ENCODE measurements at regions not wholly inside any gene's neighbourhood (a gene's known extent, or its start where the extent isn't known, plus 50 kb on each side); places are given as distances from the start of the nearest gene placed in this dataset.

DNA sequence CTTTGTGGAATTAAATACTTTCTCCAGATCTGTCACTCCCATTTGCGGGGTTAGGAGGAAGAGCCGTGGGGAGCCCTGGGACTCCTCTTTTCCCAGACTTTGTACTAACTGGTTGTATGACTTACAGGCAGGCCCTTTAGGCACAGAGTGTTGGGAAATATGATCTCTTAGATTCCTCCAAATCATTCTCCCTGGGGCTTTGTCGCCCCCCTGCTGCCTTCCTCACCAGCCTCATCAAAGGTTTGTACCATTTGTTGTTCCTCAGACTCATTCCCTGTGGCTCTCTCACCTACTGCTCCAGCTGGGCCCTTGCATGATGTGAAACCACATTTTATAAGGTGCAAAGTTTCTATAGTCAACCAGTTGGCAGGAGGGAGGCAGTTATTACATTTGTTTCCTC is 56.4 kb downstream of the CRYGS start:
- no peak for DNase-seq (ENCODE audit: low read depth in 1 of 2, low spot score in 1 of 2)

GRCh38 chr3:186487037-186487436 is 57.1 kb downstream of the CRYGS start:
- DNase-seq (ENCODE audit: low read depth in 1 of 2, low spot score in 1 of 2), result no peak

- no peak for DNase-seq (ENCODE audit: low read depth in 1 of 2, low spot score in 1 of 2)
These were observed 60.4 kb downstream of the CRYGS start for GRCh38 chr3:186483611-186484340.

GRCh38 chr3:186481526-186481925 is 62.7 kb downstream of the CRYGS start:
- DNase-seq (ENCODE audit: low read depth in 1 of 2, low spot score in 1 of 2), result no peak

DNA sequence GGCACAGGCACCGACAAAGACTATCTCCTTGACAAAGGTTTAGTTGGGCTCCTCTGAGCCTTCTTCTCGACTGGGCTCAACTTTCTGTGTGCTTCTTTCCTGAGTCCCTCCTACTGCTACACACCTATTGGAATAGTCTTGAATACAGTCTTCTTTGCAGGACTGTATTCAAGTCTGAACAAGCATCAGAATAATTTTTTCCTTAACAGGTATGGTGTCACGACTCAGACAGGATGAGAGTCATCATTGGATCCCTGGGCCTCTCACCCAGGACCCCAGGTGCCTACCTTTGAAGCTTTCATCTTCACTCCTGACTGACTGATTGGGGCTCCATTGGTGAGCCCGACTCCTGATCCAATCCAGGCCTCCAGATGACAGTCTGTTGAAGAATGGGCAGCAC is 66.3 kb downstream of the CRYGS start:
- no peak for DNase-seq (ENCODE audit: low read depth in 1 of 2, low spot score in 1 of 2)

DNA sequence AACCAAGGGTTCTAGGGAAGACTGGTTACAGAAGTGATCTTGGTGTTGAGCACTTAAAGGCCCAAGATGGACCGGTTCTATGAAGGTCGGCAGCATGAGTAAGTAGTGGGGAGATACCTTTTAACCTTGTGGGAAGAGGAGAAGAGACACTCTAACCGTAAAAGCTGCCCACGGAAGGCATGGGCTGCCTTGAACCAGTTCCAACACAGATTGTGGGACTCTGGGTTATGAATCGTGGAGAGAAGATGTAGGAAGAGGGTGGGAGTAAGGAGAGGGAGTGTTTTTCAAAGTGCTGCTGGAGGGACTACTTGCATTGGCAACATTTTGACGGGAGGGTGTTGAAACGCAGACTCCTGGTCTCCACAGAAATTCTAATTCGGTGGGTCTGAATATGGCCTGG is 67.1 kb downstream of the CRYGS start:
- no peak for DNase-seq (ENCODE audit: low read depth in 1 of 2, low spot score in 1 of 2)

DNA sequence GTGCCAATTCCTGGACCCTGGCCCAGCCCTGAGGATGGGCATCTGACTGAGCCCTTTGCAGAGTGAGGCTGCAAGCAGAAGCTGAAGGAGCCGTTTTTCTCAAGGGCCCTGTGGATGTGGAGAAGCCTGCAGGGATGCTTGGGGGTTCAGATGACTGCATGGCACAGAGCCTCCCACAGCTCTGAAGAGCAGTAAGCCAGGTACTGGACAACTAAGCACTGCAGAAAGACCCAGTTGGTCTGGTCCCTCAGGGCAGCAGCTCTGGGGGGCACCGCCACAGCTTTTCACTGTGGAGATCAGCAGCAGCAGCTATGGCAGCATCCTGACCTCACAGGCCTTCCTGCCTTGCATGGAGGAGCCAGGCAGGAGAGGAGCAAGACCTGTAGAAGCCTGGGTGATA is 67.6 kb downstream of the CRYGS start:
- no peak for DNase-seq (ENCODE audit: low read depth in 1 of 2, low spot score in 1 of 2)

DNA sequence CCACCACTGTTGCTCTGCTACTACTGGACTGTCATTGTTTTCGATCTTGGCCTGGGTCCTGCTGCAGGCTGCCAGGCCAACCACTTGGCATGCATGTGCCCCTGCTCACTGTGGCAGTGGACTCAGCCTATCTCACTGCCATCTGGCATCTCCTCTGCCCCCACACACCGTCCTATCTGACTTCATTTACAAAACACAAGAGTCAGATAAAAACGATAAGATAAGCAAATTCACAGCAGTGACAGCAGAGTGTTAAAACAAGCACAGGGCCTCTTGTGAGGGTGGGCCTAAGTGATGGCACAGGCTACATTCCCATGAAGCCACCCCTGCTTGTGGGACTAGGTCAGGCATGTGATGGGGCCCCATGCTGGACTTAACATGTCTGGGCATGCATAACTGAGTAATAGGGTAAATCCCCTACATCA is 68.1 kb downstream of the CRYGS start:
- DNase-seq (ENCODE audit: low read depth in 1 of 2, low spot score in 1 of 2), result no peak

DNA sequence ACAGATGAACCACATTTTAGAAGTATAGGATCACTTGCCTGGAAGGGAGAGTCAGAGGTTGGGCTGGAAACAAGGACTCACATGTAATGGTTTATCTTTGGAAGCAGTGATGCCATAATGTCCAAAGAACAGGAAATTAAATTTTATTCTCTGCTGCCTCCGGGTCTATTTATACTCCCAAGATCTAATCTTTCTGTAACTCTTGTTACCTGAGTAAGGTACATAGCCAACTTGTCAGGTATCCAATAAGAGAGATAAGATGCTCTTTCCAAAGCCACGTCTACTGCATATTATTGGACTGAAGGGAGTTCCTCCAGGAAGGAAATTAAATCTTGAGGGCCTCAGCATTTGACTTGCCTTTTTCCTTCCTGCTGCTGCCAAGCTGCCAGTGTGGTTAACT is 71.0 kb downstream of the CRYGS start:
- no peak for DNase-seq (ENCODE audit: low read depth in 1 of 2, low spot score in 1 of 2)

GRCh38 chr3:186472456-186473008 is 71.6 kb downstream of the CRYGS start:
- DNase-seq (ENCODE audit: low read depth in 1 of 2, low spot score in 1 of 2), result no peak

DNA sequence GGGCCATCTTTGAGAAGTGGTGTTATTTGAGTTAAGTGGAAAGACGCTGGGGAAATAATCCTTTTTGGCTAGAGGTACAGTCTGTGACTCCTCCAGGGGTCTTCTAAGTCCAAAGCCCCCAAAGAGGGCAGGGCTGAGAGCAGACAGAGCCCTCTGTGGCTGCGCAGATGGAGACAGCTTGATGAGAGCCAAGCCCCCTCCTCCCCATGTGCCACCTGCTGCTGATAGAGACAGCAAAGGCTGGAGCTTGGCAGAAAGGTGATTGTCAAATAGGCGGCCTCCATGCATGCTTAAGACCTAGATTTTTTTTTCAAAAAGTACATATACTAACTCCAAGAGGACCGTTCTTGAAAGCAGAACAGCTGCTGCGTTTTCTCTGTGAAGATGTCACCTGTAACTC is 72.4 kb downstream of the CRYGS start:
- no peak for DNase-seq (ENCODE audit: low read depth in 1 of 2, low spot score in 1 of 2)

DNA sequence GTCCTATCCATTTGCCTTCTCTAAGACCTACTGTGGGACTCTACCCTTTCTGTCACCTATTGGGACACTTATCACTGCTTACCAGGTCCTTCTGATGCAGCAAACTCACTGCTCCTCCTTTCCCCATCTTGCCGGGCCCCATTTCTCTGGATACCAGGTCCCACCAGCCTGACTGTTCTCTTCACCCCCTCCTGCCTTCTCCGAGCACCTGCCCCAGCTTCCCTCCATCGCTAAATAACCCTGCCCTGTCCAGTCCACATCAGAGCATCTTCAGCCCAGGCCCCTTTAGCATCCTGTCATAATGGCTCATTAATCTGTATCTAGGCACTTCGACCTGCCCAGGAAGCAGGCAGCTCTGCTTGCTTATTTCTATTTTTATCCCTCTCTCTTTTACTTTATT is 74.7 kb downstream of the CRYGS start:
- no peak for DNase-seq (ENCODE audit: low read depth in 1 of 2, low spot score in 1 of 2)

GRCh38 chr3:186467969-186468368 is 76.2 kb downstream of the CRYGS start:
- DNase-seq (ENCODE audit: low read depth in 1 of 2, low spot score in 1 of 2), result no peak

DNA sequence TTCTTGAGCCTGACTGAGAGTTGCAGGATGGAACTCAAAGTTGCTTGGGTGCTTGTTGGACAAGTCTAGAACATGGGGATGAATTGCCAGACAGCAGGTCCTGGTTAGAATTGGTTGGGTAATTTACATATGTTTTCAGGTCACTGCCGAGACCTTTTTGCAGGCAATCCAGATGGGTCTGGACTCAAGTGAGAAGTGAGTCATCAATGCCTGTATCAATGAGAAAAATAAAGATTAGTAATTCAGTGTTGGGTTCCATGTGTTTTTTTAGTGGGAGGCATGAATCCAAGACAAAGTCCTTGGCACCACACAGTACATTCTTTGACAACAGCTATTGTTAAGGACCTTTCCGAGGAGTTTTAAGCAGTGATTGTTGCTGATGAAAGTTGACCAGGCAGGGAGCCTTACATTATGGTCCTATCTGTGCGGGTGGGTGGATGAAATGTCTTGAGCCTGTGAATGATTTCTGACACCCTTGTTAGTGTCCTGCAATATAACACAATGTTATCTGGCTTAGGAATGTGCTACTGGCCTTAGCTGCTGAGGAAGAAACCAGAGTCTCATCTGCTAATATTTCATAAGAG is 77.7 kb downstream of the CRYGS start:
- DNase-seq (ENCODE audit: low read depth in 1 of 2, low spot score in 1 of 2), result no peak

DNA sequence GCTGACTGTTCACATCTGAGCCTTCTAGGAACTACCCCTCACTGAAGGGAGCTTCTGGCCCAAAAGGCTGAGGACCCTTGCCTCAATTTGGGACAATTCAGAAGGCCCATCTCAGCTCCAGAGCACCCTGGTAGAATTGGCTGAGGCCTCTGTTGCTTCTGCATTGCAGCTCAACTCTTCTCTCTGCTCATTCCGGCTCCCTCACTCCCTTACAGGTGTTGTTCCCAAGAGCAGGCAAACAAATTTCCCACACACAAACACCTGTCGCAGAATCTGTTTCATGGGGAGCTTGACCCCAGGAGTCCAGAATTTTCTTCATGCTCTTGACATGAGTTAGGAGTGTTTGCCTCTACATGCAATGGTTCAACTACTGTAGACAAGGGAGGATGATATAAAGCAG is 78.7 kb downstream of the CRYGS start:
- DNase-seq (ENCODE audit: low read depth in 1 of 2, low spot score in 1 of 2), result no peak

GRCh38 chr3:186464424-186465093 is 79.6 kb downstream of the CRYGS start:
- DNase-seq (ENCODE audit: low read depth in 1 of 2, low spot score in 1 of 2), result no peak

- no peak for DNase-seq (ENCODE audit: low read depth in 1 of 2, low spot score in 1 of 2)
These were observed 83.0 kb downstream of the CRYGS start for GRCh38 chr3:186461141-186461540.

- no peak for DNase-seq (ENCODE audit: low read depth in 1 of 2, low spot score in 1 of 2)
These were observed 85.1 kb downstream of the CRYGS start for GRCh38 chr3:186459108-186459467.

DNA sequence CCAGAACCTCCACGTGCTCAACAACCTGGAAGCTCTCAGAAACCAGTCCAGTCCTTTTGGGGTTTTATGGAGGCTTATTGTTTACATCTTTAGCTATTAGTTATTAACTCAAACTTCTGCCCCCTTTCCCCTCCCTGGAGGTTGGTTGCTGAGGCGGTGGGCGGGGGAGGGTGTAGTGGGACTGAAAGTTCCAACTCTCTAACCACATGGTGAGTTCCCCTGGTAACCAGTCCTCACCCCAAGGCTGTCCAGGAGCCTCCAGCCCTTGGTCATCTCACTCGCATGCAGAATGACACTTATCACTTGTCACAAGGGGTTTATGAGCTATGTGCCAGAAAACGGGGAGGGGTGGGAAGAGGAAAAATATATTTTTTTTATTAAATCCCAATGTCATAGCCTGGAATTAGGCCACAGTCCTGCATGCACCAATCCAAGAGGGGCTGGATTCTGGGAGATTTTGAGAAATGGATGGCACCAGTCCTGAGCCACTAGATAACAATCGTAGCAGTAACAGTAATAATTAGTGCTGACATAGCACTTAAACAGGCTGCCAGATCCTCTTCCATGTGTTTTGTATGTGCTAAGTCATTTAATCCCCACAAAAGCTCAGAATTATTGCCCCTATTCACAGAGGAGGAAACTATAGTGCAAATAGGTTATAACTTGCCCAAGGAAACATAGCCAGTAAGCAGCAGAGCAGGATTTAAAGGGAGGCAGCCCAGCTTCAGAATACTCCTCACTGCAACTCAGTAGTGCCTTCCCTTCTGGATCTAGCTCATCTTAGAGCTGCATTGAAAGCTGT is 85.7 kb downstream of the CRYGS start:
- no peak for DNase-seq (ENCODE audit: low read depth in 1 of 2, low spot score in 1 of 2)

DNA sequence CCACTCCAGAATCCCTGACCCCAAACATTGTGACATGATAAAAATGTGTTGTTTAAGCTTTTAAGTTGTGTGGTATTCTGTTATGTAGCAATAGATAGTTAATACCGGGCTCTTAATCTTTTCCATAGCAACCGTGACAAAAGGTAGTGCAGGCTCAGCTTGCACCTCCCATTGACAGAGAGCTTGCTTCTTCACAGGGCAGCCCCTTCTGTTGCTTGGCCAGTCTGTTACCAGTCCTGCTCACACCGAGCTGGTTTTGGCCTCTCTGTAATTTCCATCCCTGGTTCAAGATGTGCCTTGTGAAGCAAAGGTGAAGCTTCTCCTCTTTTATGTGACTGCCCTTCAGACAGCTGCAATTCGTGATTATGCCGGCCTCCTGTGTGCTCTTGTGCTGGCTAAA is 86.9 kb downstream of the CRYGS start:
- DNase-seq (ENCODE audit: low read depth in 1 of 2, low spot score in 1 of 2), result no peak

GRCh38 chr3:186456731-186457191 is 87.4 kb downstream of the CRYGS start:
- no peak for DNase-seq (ENCODE audit: low read depth in 1 of 2, low spot score in 1 of 2)

Measured in activated CD4-positive, alpha-beta T cell treated with anti-CD3 and anti-CD28 coated beads, Interleukin-2, amount 50 U/mL, for 24 hours (primary cell).